GM19043 (cell line): ENCODE measurements at regions not wholly inside any gene's neighbourhood (a gene's known extent, or its start where the extent isn't known, plus 50 kb on each side); places are given as distances from the start of the nearest gene placed in this dataset.

ENCODE experiments used
- ATAC-seq: cut with Tn5 transposase; IDR thresholded peaks from one replicate; pipeline ENCODE4 v1.9.1; 2021; ENCODE audit warnings: low read depth; ENCODE audit not compliant: unreplicated experiment

- no peak for ATAC-seq
These were observed 114.7 kb upstream of the RAB6C start for GRCh38 chr2:129864719-129865118.

GRCh38 chr2:129865976-129866375 lies 113.5 kb upstream of the RAB6C start:
- no peak for ATAC-seq

- no peak for ATAC-seq
These were observed 113.1 kb upstream of the RAB6C start for GRCh38 chr2:129866391-129866790.

GRCh38 chr2:129868151-129868550 lies 111.3 kb upstream of the RAB6C start:
- ATAC-seq, result no peak

GRCh38 chr2:129870685-129871241 lies 108.7 kb upstream of the RAB6C start:
- no peak for ATAC-seq

- ATAC-seq, result no peak
These were observed 107.0 kb upstream of the RAB6C start for GRCh38 chr2:129872446-129872845.

GRCh38 chr2:129876541-129876940 lies 102.9 kb upstream of the RAB6C start:
- ATAC-seq, result no peak

GRCh38 chr2:129877289-129877741 lies 102.2 kb upstream of the RAB6C start:
- peak; percentile 64 for ATAC-seq

- peak; percentile 29 for ATAC-seq
These were observed 101.4 kb upstream of the RAB6C start for GRCh38 chr2:129877795-129878775.

GRCh38 chr2:129879614-129880180 lies 99.8 kb upstream of the RAB6C start:
- ATAC-seq, result no peak

GRCh38 chr2:129880309-129880708 lies 99.2 kb upstream of the RAB6C start:
- no peak for ATAC-seq

- ATAC-seq, result no peak
These were observed 98.5 kb upstream of the RAB6C start for GRCh38 chr2:129880971-129881370.

GRCh38 chr2:129881786-129882396 lies 97.6 kb upstream of the RAB6C start:
- ATAC-seq, result no peak

- ATAC-seq, result no peak
These were observed 97.0 kb upstream of the RAB6C start for GRCh38 chr2:129882476-129882875.

- no peak for ATAC-seq
These were observed 96.3 kb upstream of the RAB6C start for GRCh38 chr2:129883121-129883520.

GRCh38 chr2:129884221-129884786 lies 95.2 kb upstream of the RAB6C start:
- no peak for ATAC-seq

- ATAC-seq, result no peak
These were observed 93.7 kb upstream of the RAB6C start for GRCh38 chr2:129885735-129886134.

GRCh38 chr2:129887688-129888266 lies 91.7 kb upstream of the RAB6C start:
- no peak for ATAC-seq

- no peak for ATAC-seq
These were observed 91.0 kb upstream of the RAB6C start for GRCh38 chr2:129888461-129888860.

- no peak for ATAC-seq
These were observed 90.6 kb upstream of the RAB6C start for GRCh38 chr2:129888896-129889295.
